ENCODE measurements at regions not wholly inside any gene's neighbourhood (a gene's known extent, or its start where the extent isn't known, plus 50 kb on each side); places are given as distances from the start of the nearest gene placed in this dataset.

DNA sequence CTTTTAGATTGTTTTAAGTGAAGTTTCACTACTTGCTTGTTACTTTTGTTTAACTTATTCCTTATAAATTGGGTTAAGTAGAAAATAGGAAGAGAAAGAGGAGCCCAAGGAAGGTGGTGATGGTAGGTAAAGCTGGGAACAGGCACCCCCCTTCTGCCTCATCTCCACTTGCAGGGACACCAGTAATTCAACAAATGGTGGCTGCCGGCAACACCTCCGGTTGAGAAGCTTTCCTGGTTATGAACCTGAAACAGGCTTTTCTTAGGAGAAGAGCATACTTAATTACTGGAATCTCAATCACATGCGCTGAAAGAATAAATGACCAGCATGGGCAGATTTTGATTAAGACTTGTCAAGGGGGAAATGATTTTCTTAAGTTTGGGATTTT lies 158.9 kb upstream of the ZNF217 start:
- TF ChIP-seq EZH2 (IDR thresholded peaks at IDR 0.05; ENCODE audit: insufficient read depth, poor library complexity, severe bottlenecking) (no peak), EZH2phosphoT487 (IDR thresholded peaks at IDR 0.05; ENCODE audit: insufficient read depth, low read depth) (no peak)
